GDM1 (cell line): ENCODE measurements at regions not wholly inside any gene's neighbourhood (a gene's known extent, or its start where the extent isn't known, plus 50 kb on each side); places are given as distances from the start of the nearest gene placed in this dataset.
"Not testable (repeated sequence)": the region's sequence is repeated elsewhere in the genome, so short reads cannot be mapped to it uniquely, and the experiment has no call there.

Source experiments
- DNase-seq: peaks from one replicate; lab custom pipeline; 2025; lab: John Stamatoyannopoulos, UW

- DNase-seq: no peak
Observed at GRCh38 chr5:152178350-152178699, 226.8 kb downstream of the NMUR2 start.

- DNase-seq: no peak
Observed at GRCh38 chr5:152177626-152178349, 227.3 kb downstream of the NMUR2 start.

GRCh38 chr5:152171888-152172287 is 233.2 kb downstream of the NMUR2 start:
- DNase-seq: no peak

- DNase-seq: no peak
Observed at GRCh38 chr5:152170350-152170749, 234.7 kb downstream of the NMUR2 start.

- DNase-seq: no peak
Observed at GRCh38 chr5:152164860-152165259, 240.2 kb upstream of the GLRA1 start.

- DNase-seq: not testable (repeated sequence)
Observed at GRCh38 chr5:152159894-152160293, 235.2 kb upstream of the GLRA1 start.

- not testable (repeated sequence) for DNase-seq
Observed at GRCh38 chr5:152154452-152154851, 229.8 kb upstream of the GLRA1 start.

- DNase-seq: no peak
Observed at GRCh38 chr5:152151940-152152339, 227.3 kb upstream of the GLRA1 start.

- no peak for DNase-seq
Observed at GRCh38 chr5:152151113-152151512, 226.5 kb upstream of the GLRA1 start.

GRCh38 chr5:152147286-152147685 is 222.6 kb upstream of the GLRA1 start:
- DNase-seq: no peak

GRCh38 chr5:152146566-152146965 is 221.9 kb upstream of the GLRA1 start:
- DNase-seq: no peak

- no peak for DNase-seq
Observed at GRCh38 chr5:152144556-152144955, 219.9 kb upstream of the GLRA1 start.

GRCh38 chr5:152144030-152144429 is 219.4 kb upstream of the GLRA1 start:
- no peak for DNase-seq

- DNase-seq: peak; percentile 24
Observed at GRCh38 chr5:152142840-152143469, 218.3 kb upstream of the GLRA1 start.

- DNase-seq: no peak
Observed at GRCh38 chr5:152140347-152140746, 215.7 kb upstream of the GLRA1 start.

- DNase-seq: no peak
Observed at GRCh38 chr5:152137063-152137462, 212.4 kb upstream of the GLRA1 start.

GRCh38 chr5:152136321-152136720 is 211.7 kb upstream of the GLRA1 start:
- no peak for DNase-seq

GRCh38 chr5:152135827-152136226 is 211.2 kb upstream of the GLRA1 start:
- no peak for DNase-seq

- no peak for DNase-seq
Observed at GRCh38 chr5:152125661-152126205, 201.1 kb upstream of the GLRA1 start.

GRCh38 chr5:152124409-152125041 is 199.9 kb upstream of the GLRA1 start:
- DNase-seq: no peak

GRCh38 chr5:152118676-152119470 is 194.2 kb upstream of the GLRA1 start:
- no peak for DNase-seq

GRCh38 chr5:152116934-152117333 is 192.3 kb upstream of the GLRA1 start:
- DNase-seq: no peak
